ENCODE measurements at regions not wholly inside any gene's neighbourhood (a gene's known extent, or its start where the extent isn't known, plus 50 kb on each side); places are given as distances from the start of the nearest gene placed in this dataset.

- no peak for DNase-seq
These were observed 1060.4 kb downstream of the EFNB2 start for GRCh38 chr13:105474983-105475610.

GRCh38 chr13:105471673-105472072, 1063.8 kb downstream of the EFNB2 start:
- DNase-seq, result no peak

GRCh38 chr13:105466376-105466775, 1069.1 kb downstream of the EFNB2 start:
- DNase-seq, result no peak

GRCh38 chr13:105465745-105466144, 1069.7 kb downstream of the EFNB2 start, which contains the start of gene DAOA:
Gene DAOA (plus strand): TSS chr13:105466045.
- no peak for DNase-seq

GRCh38 chr13:105465251-105465650, 1070.2 kb downstream of the EFNB2 start:
- no peak for DNase-seq

- no peak for DNase-seq
These were observed 1071.2 kb downstream of the EFNB2 start for GRCh38 chr13:105464249-105464648.

GRCh38 chr13:105463011-105463501, 1072.4 kb downstream of the EFNB2 start:
- no peak for DNase-seq

GRCh38 chr13:105462098-105462497, 1073.4 kb downstream of the EFNB2 start:
- no peak for DNase-seq

GRCh38 chr13:105452895-105453294, 1082.6 kb downstream of the EFNB2 start:
- no peak for DNase-seq

GRCh38 chr13:105450784-105451183, 1084.7 kb downstream of the EFNB2 start:
- no peak for DNase-seq

- DNase-seq, result no peak
These were observed 1086.7 kb downstream of the EFNB2 start for GRCh38 chr13:105448811-105449210.

GRCh38 chr13:105446197-105446596, 1089.3 kb downstream of the EFNB2 start:
- no peak for DNase-seq

GRCh38 chr13:105445796-105446195, 1089.7 kb downstream of the EFNB2 start:
- no peak for DNase-seq

- DNase-seq, result no peak
These were observed 1092.3 kb downstream of the EFNB2 start for GRCh38 chr13:105442949-105443699.

GRCh38 chr13:105442040-105442439, 1093.4 kb downstream of the EFNB2 start:
- no peak for DNase-seq

- no peak for DNase-seq
These were observed 1094.3 kb downstream of the EFNB2 start for GRCh38 chr13:105441051-105441750.

GRCh38 chr13:105436943-105437342, 1098.5 kb downstream of the EFNB2 start:
- DNase-seq, result no peak

- no peak for DNase-seq
These were observed 1103.0 kb downstream of the EFNB2 start for GRCh38 chr13:105432438-105432837.

- no peak for DNase-seq
These were observed 1106.7 kb downstream of the EFNB2 start for GRCh38 chr13:105428811-105429210.

- no peak for DNase-seq
These were observed 1109.0 kb downstream of the EFNB2 start for GRCh38 chr13:105426441-105426840.

GRCh38 chr13:105414639-105415038, 1120.8 kb downstream of the EFNB2 start:
- no peak for DNase-seq

GRCh38 chr13:105412171-105412570, 1123.3 kb downstream of the EFNB2 start:
- DNase-seq, result no peak

GRCh38 chr13:105410602-105411001, 1124.9 kb downstream of the EFNB2 start:
- DNase-seq, result no peak

GRCh38 chr13:105406551-105406950, 1128.9 kb downstream of the EFNB2 start:
- no peak for DNase-seq
